Tibial nerve (tissue), 4 donors: ENCODE measurements at regions not wholly inside any gene's neighbourhood (a gene's known extent, or its start where the extent isn't known, plus 50 kb on each side); places are given as distances from the start of the nearest gene placed in this dataset.

Experiments
- DNase-seq, 2 donors: peaks; one replicate each; pipeline ENCODE4 v3.0.0-alpha.2; 2019; ENCODE audit warnings: low spot score in 2 of 2
- H3K27ac ChIP-seq, 4 donors: fragments of 200-600 bp; sonication (generic) in 3 of 4; one replicate each; pipeline ENCODE4 v1.5.1; 2017 to 2019; ENCODE audit warnings: mild to moderate bottlenecking in 1 of 4
- H3K27me3 ChIP-seq, 2 donors: fragments of 200-600 bp; sonication (generic) in 1 of 2; one replicate each; pipeline versions ENCODE4 v1.5.1 to v1.6.0; 2017 to 2019
- H3K36me3 ChIP-seq, 3 donors: fragments of 200-600 bp; sonication (generic); one replicate each; pipeline ENCODE4 v1.5.1; 2018 to 2019
- H3K4me1 ChIP-seq, 4 donors: fragments of 200-600 bp; sonication (generic) in 3 of 4; one replicate each; pipeline ENCODE4 v1.5.1; 2017 to 2019
- H3K4me3 ChIP-seq, 4 donors: fragments of 200-600 bp; sonication (generic) in 3 of 4; one replicate each; pipeline ENCODE4 v1.5.1; 2017 to 2019; ENCODE audit warnings: mild to moderate bottlenecking in 1 of 4, moderate library complexity in 1 of 4
- H3K9me3 ChIP-seq, 4 donors: fragments of 200-600 bp; sonication (generic) in 3 of 4; one replicate each; pipeline ENCODE4 v1.5.1; 2017 to 2019
- EP300 ChIP-seq, 2 donors: sonication (generic); formaldehyde crosslinking; IDR thresholded peaks; one replicate each; pipeline ENCODE4 v1.6.1; 2017; ENCODE audit warnings: antibody characterized with exemption in 2 of 2, mild to moderate bottlenecking in 1 of 2
- POLR2A ChIP-seq, 2 donors: fragments of 450-650 bp; IDR thresholded peaks; one replicate each; pipeline ENCODE4 v1.6.1; 2017; ENCODE audit warnings: antibody characterized with exemption in 2 of 2, mild to moderate bottlenecking in 2 of 2, moderate library complexity in 2 of 2
- WGBS, 2 donors: methylation state at CpG; one replicate each; pipeline ENCODE4 v1.1.5; 2018; 5-methylcytosine and 5-hydroxymethylcytosine counted together
- TF ChIP-seq, protein P1 (sequence below), 5 experiments: fragments of 200-600 bp in 3 of 5; fragments of 450-650 bp in 2 of 5; sonication (generic) in 3 of 5; IDR thresholded peaks; one replicate each; pipeline ENCODE4 v1.5.1; 2016 to 2019; ENCODE audit warnings: antibody characterized with exemption in 5 of 5, mild to moderate bottlenecking in 3 of 5, moderate library complexity in 2 of 5

DNA sequence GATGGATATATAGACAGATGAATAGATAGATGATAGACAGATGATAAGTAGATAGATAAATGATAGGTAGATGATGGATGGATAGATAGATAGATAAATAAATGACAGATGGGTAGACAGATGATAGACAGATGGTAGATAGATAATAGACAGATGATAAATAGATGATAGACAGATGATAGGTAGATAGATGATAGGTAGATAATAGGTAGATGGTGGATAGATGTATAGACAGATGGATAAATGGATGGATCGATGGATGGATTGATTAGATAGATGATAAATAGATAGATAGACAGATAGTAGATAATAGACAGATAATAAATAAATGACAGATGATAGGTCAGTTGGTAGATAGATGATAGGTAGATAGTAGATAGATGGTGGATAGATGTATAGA is 212.7 kb downstream of the NFATC2 start:
- H3K4me3 ChIP-seq = no peak overlapping the region
- WGBS, 2 donors = 88 to 94% methylated on average over 1 of the region's 1 CpG
- no peaks in the 10 kb centered on the region for H3K36me3 ChIP-seq
- H3K27me3 ChIP-seq = no peaks in the 10 kb centered on the region
- no peak for DNase-seq
- H3K9me3 ChIP-seq = peaks cover 0 to 7% (median 0%) of the 10 kb centered on the region in 4 donors
- TF ChIP-seq, protein P1, sequence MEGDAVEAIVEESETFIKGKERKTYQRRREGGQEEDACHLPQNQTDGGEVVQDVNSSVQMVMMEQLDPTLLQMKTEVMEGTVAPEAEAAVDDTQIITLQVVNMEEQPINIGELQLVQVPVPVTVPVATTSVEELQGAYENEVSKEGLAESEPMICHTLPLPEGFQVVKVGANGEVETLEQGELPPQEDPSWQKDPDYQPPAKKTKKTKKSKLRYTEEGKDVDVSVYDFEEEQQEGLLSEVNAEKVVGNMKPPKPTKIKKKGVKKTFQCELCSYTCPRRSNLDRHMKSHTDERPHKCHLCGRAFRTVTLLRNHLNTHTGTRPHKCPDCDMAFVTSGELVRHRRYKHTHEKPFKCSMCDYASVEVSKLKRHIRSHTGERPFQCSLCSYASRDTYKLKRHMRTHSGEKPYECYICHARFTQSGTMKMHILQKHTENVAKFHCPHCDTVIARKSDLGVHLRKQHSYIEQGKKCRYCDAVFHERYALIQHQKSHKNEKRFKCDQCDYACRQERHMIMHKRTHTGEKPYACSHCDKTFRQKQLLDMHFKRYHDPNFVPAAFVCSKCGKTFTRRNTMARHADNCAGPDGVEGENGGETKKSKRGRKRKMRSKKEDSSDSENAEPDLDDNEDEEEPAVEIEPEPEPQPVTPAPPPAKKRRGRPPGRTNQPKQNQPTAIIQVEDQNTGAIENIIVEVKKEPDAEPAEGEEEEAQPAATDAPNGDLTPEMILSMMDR (IDR thresholded peaks at IDR 0.05) = no peak
- TF ChIP-seq POLR2A (IDR thresholded peaks at IDR 0.05) (no peak), EP300 (IDR thresholded peaks at IDR 0.05) (no peak)
- H3K27ac ChIP-seq = no peak overlapping the region
- no peaks in the 10 kb centered on the region for H3K4me1 ChIP-seq

DNA sequence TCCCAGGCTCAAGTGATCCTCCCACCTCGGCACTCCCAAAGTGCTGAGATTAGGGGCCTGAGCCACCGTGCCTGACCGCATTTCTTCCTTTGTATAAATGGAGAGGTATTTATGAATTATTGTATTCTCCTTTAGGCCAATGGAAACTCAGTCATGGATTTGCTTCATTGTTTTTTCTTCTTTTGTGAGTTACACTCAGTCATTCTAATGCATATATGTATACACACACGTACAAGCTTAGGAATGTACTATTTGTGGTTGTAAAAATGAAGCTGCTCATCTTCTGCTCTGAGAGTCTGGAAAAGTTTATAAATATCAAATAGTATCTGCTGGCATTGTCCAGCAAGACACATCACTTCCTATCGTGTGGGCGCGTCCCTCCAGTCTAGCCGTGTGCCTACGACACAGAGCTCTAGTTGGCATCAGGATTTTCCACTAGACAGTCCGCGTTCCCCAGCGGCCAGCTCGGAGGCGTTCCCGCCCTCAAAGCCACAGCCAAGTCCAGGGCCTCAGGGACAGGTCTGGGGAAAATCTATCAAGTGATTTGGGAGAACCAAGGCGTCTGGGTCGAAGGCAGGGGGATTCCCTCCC is 215.2 kb downstream of the NFATC2 start:
- no peak overlapping the region for H3K27ac ChIP-seq
- H3K4me3 ChIP-seq = no peak overlapping the region
- no peaks in the 10 kb centered on the region for H3K36me3 ChIP-seq
- no peaks in the 10 kb centered on the region for H3K27me3 ChIP-seq
- WGBS, 2 donors = 60 to 67% methylated on average over 15 to 17 of the region's 17 CpGs
- no peak for DNase-seq
- peaks cover 0 to 7% (median 0%) of the 10 kb centered on the region in 4 donors for H3K9me3 ChIP-seq
- no peaks in the 10 kb centered on the region for H3K4me1 ChIP-seq
- TF ChIP-seq EP300 (IDR thresholded peaks at IDR 0.05) (no peak), POLR2A (IDR thresholded peaks at IDR 0.05) (no peak)
- TF ChIP-seq, protein P1 (IDR thresholded peaks at IDR 0.05) = no peak

DNA sequence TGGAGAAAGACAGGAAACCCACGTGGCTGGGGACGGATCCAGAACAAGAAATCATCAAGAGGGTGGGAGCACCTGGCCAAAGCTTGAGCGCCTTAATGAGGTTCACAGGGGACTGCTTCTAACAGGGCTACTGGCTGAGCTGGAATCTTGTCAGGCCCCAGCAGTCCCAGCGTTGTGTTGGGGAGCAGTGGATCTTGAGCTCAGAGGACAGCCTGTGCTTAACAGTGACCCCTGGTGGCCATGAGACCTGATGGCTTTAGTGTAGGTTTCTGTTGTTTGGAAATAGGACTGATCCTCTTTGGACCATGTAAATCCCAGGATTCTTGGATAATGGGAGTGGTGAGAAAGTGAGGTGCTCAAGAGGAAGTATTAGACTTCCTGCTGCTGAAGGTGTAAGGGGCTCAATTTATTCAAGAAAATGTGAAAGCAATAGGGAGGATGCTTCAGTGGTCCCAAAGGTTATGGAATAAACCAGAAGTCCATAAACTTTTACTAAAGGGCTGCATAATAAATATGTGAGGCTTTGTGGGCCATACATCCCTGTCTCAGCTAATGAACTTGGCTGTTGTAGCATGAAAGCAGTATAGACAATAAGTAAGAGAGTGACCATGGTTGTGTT is 216.2 kb downstream of the NFATC2 start:
- no peak for TF ChIP-seq EP300 (IDR thresholded peaks at IDR 0.05)
- TF ChIP-seq POLR2A (IDR thresholded peaks at IDR 0.05) = no peak
- TF ChIP-seq, protein P1 (IDR thresholded peaks at IDR 0.05) = peak; percentile 13 to 50 (median 25)
- Histone ChIP-seq H3K4me3 (no peak overlapping the region), H3K9me3 (peaks cover 0 to 7% (median 0%) of the 10 kb centered on the region in 4 donors), H3K36me3 (no peaks in the 10 kb centered on the region), H3K4me1 (no peaks in the 10 kb centered on the region), H3K27ac (no peak overlapping the region), H3K27me3 (no peaks in the 10 kb centered on the region)
- DNase-seq = peak in 1 of 2 donors; percentile 28
- WGBS, 2 donors = 52 to 64% methylated on average over 4 of the region's 4 CpGs

DNA sequence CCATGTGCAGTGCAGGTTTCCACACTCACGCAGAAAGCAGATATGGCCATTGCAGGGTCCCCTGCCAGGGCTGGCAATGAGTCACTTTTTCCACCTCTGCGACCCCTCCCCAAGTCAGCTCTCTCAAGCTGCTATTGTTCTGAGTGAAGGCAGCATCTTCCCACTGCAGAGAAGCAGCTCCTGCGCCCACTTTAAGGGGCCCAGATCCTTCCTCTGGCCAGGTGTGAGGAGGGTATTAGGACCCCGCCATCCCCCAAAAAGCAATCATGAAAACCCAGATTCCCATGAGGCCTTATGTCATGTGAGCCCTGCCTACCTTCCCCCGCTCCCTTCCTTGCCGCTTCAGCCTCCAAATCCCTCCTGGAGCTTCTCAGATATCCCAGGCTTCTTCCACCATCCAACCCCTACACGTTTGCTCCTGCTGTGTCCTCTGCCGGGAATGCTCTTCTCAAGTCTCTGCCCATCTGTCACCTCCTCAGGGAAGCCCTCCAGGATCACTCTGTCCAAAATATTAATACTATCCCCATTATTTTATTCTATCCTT is 220.3 kb downstream of the NFATC2 start:
- H3K4me3 ChIP-seq = no peak overlapping the region
- TF ChIP-seq, protein P1 (IDR thresholded peaks at IDR 0.05) = no peak
- TF ChIP-seq POLR2A (IDR thresholded peaks at IDR 0.05) = no peak
- TF ChIP-seq EP300 (IDR thresholded peaks at IDR 0.05) = no peak
- no peaks in the 10 kb centered on the region for H3K9me3 ChIP-seq
- H3K36me3 ChIP-seq = no peaks in the 10 kb centered on the region
- no peak overlapping the region for H3K27ac ChIP-seq
- 63 to 73% methylated on average over 7 to 8 of the region's 8 CpGs for WGBS, 2 donors
- no peak for DNase-seq
- H3K4me1 ChIP-seq = no peaks in the 10 kb centered on the region
- peaks cover 0 to 9% of the 10 kb centered on the region in 2 donors for H3K27me3 ChIP-seq
